ENCODE measurements at regions not wholly inside any gene's neighbourhood (a gene's known extent, or its start where the extent isn't known, plus 50 kb on each side); places are given as distances from the start of the nearest gene placed in this dataset.
A peak's percentile ranks its signal among the peaks of the same experiment; 100 is the strongest.
"Not testable (repeated sequence)": the region's sequence is repeated elsewhere in the genome, so short reads cannot be mapped to it uniquely, and the experiment has no call there.

DNA sequence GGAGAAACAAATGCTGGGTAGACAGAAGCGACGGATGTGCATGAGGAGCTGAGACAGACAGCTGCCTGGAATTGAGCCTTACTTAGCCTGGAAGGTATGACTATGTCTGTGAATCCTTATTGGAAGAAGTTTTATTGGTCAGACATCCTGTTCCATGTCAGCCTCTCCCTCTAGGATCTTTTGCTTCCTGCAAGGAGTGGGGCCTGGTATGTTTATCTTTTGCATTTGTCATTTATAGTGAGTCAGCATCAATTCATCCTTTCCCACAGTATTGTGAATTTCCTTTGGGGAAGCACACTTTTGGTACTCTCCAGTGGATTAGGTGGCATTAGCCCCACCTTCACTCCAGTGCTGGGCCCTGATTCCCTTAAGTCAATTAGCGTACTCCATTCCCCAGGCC, 74.7 kb downstream of the NPIPB5 start:
- H3K79me2 ChIP-seq (ENCODE audit: insufficient read depth); H3F3A ChIP-seq (replicated peaks; ENCODE audit: insufficient read depth); H3K36me3 ChIP-seq (replicated peaks in 1 of 2; ENCODE audit: control insufficient read depth in 1 of 2, insufficient read depth in 2 of 2, low read length in 1 of 2); H3K9me2 ChIP-seq; H3K4me3 ChIP-seq (ENCODE audit: low read depth in 2 of 2, low read length in 1 of 2); CTCF ChIA-PET; H3K27ac ChIP-seq (ENCODE audit: low read depth in 2 of 2, low read length in 1 of 2); DNase-seq; POLR2A ChIA-PET; H4K20me1 ChIP-seq (ENCODE audit: insufficient read depth); H3K9ac ChIP-seq; H3K4me1 ChIP-seq (ENCODE audit: control insufficient read depth in 1 of 2, insufficient read depth in 2 of 2, low read depth in 1 of 2, low read length in 1 of 2); H3K27me3 ChIP-seq (ENCODE audit: insufficient read depth); H3K4me2 ChIP-seq; H3K9me3 ChIP-seq: not testable (repeated sequence)
- H2AFZ ChIP-seq (ENCODE audit: low read depth): 0 out of 2 replicates have a peak overlapping the region, but pooled peaks have one; percentile 59
- WGBS (ENCODE audit: low lambda C conversion rate): 56% methylated on average over 3 of the region's 3 CpGs
- peak; percentile 37; the same call in 1 of the 2 replicates for TF ChIP-seq FOSL2 (IDR thresholded peaks at IDR 0.05; ENCODE audit: borderline replicate concordance, low read depth)
- peak; percentile 29 for TF ChIP-seq PBX3 (IDR thresholded peaks at IDR 0.05)
- TF ChIP-seq TCF12 (IDR thresholded peaks at IDR 0.05): peak; percentile 19; the same call in 1 of the 2 replicates

- DNase-seq; POLR2A ChIA-PET; H3K9me2 ChIP-seq; H3K27ac ChIP-seq (ENCODE audit: low read depth in 2 of 2, low read length in 1 of 2); H3K9ac ChIP-seq; H3K36me3 ChIP-seq (replicated peaks in 1 of 2; ENCODE audit: control insufficient read depth in 1 of 2, insufficient read depth in 2 of 2, low read length in 1 of 2); H2AFZ ChIP-seq (ENCODE audit: low read depth); H3K79me2 ChIP-seq (ENCODE audit: insufficient read depth); H3F3A ChIP-seq (replicated peaks; ENCODE audit: insufficient read depth); H3K4me1 ChIP-seq (ENCODE audit: control insufficient read depth in 1 of 2, insufficient read depth in 2 of 2, low read depth in 1 of 2, low read length in 1 of 2); H4K20me1 ChIP-seq (ENCODE audit: insufficient read depth); H3K4me3 ChIP-seq (ENCODE audit: low read depth in 2 of 2, low read length in 1 of 2); H3K27me3 ChIP-seq (ENCODE audit: insufficient read depth); CTCF ChIA-PET; H3K9me3 ChIP-seq; H3K4me2 ChIP-seq: not testable (repeated sequence)
- WGBS (ENCODE audit: low lambda C conversion rate): 43% methylated on average over 1 of the region's 5 CpGs
Observed at GRCh38 chr16:22586732-22587131, 76.0 kb downstream of the NPIPB5 start.

DNA sequence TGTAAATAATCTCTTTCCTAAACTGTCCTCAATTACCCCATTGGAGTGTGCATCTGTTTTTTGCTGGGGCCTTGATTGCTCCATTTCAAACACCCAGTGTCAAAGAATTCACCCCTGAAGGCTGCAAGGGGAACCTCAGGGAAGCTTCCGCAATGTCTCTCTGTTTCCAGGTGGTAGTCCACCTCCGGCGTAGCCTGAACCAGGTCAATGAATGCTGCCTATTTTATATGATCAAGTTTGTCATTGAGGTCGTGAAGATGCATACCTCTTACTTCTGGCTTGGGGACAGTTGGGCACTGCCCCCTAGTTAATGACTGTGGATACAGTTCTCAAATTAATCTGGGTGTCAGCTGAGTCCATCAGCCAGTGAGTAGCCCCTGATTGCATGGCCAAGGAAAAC, 79.1 kb downstream of the NPIPB5 start:
- H3K9me3 ChIP-seq; H3K79me2 ChIP-seq (ENCODE audit: insufficient read depth); POLR2A ChIA-PET; DNase-seq; H3K4me1 ChIP-seq (ENCODE audit: control insufficient read depth in 1 of 2, insufficient read depth in 2 of 2, low read depth in 1 of 2, low read length in 1 of 2); H3K36me3 ChIP-seq (replicated peaks in 1 of 2; ENCODE audit: control insufficient read depth in 1 of 2, insufficient read depth in 2 of 2, low read length in 1 of 2); H3K9ac ChIP-seq; H3K27ac ChIP-seq (ENCODE audit: low read depth in 2 of 2, low read length in 1 of 2); H4K20me1 ChIP-seq (ENCODE audit: insufficient read depth); CTCF ChIA-PET; H2AFZ ChIP-seq (ENCODE audit: low read depth); H3K9me2 ChIP-seq; H3K4me2 ChIP-seq; H3K27me3 ChIP-seq (ENCODE audit: insufficient read depth); H3F3A ChIP-seq (replicated peaks; ENCODE audit: insufficient read depth); H3K4me3 ChIP-seq (ENCODE audit: low read depth in 2 of 2, low read length in 1 of 2): not testable (repeated sequence)
- WGBS (ENCODE audit: low lambda C conversion rate): 77% methylated on average over 4 of the region's 4 CpGs

- no CpG with 5 or more reads among the region's 8 CpGs for WGBS (ENCODE audit: low lambda C conversion rate)
- H4K20me1 ChIP-seq (ENCODE audit: insufficient read depth); H3K9ac ChIP-seq; H3K4me3 ChIP-seq (ENCODE audit: low read depth in 2 of 2, low read length in 1 of 2); H3F3A ChIP-seq (replicated peaks; ENCODE audit: insufficient read depth); DNase-seq; H3K9me3 ChIP-seq; H3K79me2 ChIP-seq (ENCODE audit: insufficient read depth); CTCF ChIA-PET; H3K27me3 ChIP-seq (ENCODE audit: insufficient read depth); H3K4me2 ChIP-seq; H3K4me1 ChIP-seq (ENCODE audit: control insufficient read depth in 1 of 2, insufficient read depth in 2 of 2, low read depth in 1 of 2, low read length in 1 of 2); H3K9me2 ChIP-seq; POLR2A ChIA-PET; H2AFZ ChIP-seq (ENCODE audit: low read depth); H3K27ac ChIP-seq (ENCODE audit: low read depth in 2 of 2, low read length in 1 of 2); H3K36me3 ChIP-seq (replicated peaks in 1 of 2; ENCODE audit: control insufficient read depth in 1 of 2, insufficient read depth in 2 of 2, low read length in 1 of 2): not testable (repeated sequence)
Observed at GRCh38 chr16:22596445-22597045, 85.9 kb downstream of the NPIPB5 start.

GRCh38 chr16:22603744-22604143, 93.1 kb downstream of the NPIPB5 start:
- H2AFZ ChIP-seq (ENCODE audit: low read depth); CTCF ChIA-PET; H3K9me3 ChIP-seq; H3K36me3 ChIP-seq (replicated peaks in 1 of 2; ENCODE audit: control insufficient read depth in 1 of 2, insufficient read depth in 2 of 2, low read length in 1 of 2); H3K27me3 ChIP-seq (ENCODE audit: insufficient read depth); H3K9me2 ChIP-seq; DNase-seq; H3K79me2 ChIP-seq (ENCODE audit: insufficient read depth); POLR2A ChIA-PET; H3K4me3 ChIP-seq (ENCODE audit: low read depth in 2 of 2, low read length in 1 of 2); H3F3A ChIP-seq (replicated peaks; ENCODE audit: insufficient read depth); H3K27ac ChIP-seq (ENCODE audit: low read depth in 2 of 2, low read length in 1 of 2); H4K20me1 ChIP-seq (ENCODE audit: insufficient read depth); H3K4me2 ChIP-seq; H3K4me1 ChIP-seq (ENCODE audit: control insufficient read depth in 1 of 2, insufficient read depth in 2 of 2, low read depth in 1 of 2, low read length in 1 of 2); H3K9ac ChIP-seq: not testable (repeated sequence)
- WGBS (ENCODE audit: low lambda C conversion rate): 58% methylated on average over 6 of the region's 11 CpGs

DNA sequence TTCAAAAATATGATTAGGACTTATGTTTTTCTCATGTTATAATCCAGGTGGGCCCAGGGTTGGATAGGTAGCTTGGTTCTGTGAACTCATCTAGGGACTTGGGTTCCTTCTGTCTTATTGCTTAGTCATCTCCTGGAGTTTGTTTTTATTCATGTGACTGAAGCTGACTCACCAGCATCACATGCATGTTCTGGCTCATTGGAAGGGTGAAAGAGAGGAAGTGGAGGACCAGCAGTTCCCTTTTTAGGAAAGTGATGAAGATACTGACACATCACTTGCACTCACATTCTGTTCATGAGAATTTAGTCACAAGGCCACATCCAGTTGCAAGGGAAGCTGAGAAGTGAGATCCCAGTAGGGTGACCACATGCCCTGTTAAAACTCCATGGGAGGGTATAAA, 95.9 kb downstream of the NPIPB5 start:
- H3K79me2 ChIP-seq (ENCODE audit: insufficient read depth); H3K4me2 ChIP-seq; H3K4me1 ChIP-seq (ENCODE audit: control insufficient read depth in 1 of 2, insufficient read depth in 2 of 2, low read depth in 1 of 2, low read length in 1 of 2); H3K27ac ChIP-seq (ENCODE audit: low read depth in 2 of 2, low read length in 1 of 2); H3K36me3 ChIP-seq (replicated peaks in 1 of 2; ENCODE audit: control insufficient read depth in 1 of 2, insufficient read depth in 2 of 2, low read length in 1 of 2); H3K9me2 ChIP-seq; H3K9me3 ChIP-seq; CTCF ChIA-PET; H2AFZ ChIP-seq (ENCODE audit: low read depth); H3K9ac ChIP-seq; DNase-seq; POLR2A ChIA-PET; H3F3A ChIP-seq (replicated peaks; ENCODE audit: insufficient read depth); H3K4me3 ChIP-seq (ENCODE audit: low read depth in 2 of 2, low read length in 1 of 2); H4K20me1 ChIP-seq (ENCODE audit: insufficient read depth); H3K27me3 ChIP-seq (ENCODE audit: insufficient read depth): not testable (repeated sequence)

Measured in SK-N-SH (cell line).